Ascending aorta (tissue), 2 donors: ENCODE measurements at regions not wholly inside any gene's neighbourhood (a gene's known extent, or its start where the extent isn't known, plus 50 kb on each side); places are given as distances from the start of the nearest gene placed in this dataset.

ENCODE experiments used
- DNase-seq, 2 donors: peaks; one replicate each; pipeline ENCODE4 v3.0.0-alpha.2; 2019; ENCODE audit warnings: low spot score in 2 of 2
- H3K27ac ChIP-seq, 2 donors: fragments of 200-600 bp; sonication (generic); one replicate each; pipeline ENCODE4 v1.5.1; 2016 to 2017; ENCODE audit warnings: mild to moderate bottlenecking in 1 of 2
- H3K27me3 ChIP-seq: fragments of 200-600 bp; sonication (generic); one replicate; pipeline ENCODE4 v1.5.1; 2017
- H3K36me3 ChIP-seq, 2 donors: fragments of 200-600 bp; sonication (generic); one replicate each; pipeline ENCODE4 v1.5.1; 2016
- H3K4me1 ChIP-seq, 2 donors: fragments of 200-600 bp; sonication (generic); one replicate each; pipeline ENCODE4 v1.5.1; 2016 to 2017; ENCODE audit warnings: mild to moderate bottlenecking in 1 of 2
- H3K4me3 ChIP-seq, 2 donors: fragments of 200-600 bp; sonication (generic); one replicate each; pipeline ENCODE4 v1.5.1; 2016 to 2017; ENCODE audit warnings: mild to moderate bottlenecking in 1 of 2
- H3K9me3 ChIP-seq, 2 donors: fragments of 200-600 bp; sonication (generic); one replicate each; pipeline ENCODE4 v1.5.1; 2016
- intact Hi-C: fragments of 100-400 bp; cut with DNase I; formaldehyde crosslinking; loops from one replicate; pipeline ENCODE4 v1.15.1; 2023
- TF ChIP-seq, protein P1 (sequence below), 3 experiments: fragments of 200-600 bp in 2 of 3; fragments of 450-650 bp in 1 of 3; sonication (generic) in 2 of 3; IDR thresholded peaks; one replicate each; pipeline ENCODE4 v1.5.1; 2016 to 2019; ENCODE audit warnings: antibody characterized with exemption in 3 of 3, mild to moderate bottlenecking in 1 of 3, moderate library complexity in 1 of 3

- TF ChIP-seq, protein P1, sequence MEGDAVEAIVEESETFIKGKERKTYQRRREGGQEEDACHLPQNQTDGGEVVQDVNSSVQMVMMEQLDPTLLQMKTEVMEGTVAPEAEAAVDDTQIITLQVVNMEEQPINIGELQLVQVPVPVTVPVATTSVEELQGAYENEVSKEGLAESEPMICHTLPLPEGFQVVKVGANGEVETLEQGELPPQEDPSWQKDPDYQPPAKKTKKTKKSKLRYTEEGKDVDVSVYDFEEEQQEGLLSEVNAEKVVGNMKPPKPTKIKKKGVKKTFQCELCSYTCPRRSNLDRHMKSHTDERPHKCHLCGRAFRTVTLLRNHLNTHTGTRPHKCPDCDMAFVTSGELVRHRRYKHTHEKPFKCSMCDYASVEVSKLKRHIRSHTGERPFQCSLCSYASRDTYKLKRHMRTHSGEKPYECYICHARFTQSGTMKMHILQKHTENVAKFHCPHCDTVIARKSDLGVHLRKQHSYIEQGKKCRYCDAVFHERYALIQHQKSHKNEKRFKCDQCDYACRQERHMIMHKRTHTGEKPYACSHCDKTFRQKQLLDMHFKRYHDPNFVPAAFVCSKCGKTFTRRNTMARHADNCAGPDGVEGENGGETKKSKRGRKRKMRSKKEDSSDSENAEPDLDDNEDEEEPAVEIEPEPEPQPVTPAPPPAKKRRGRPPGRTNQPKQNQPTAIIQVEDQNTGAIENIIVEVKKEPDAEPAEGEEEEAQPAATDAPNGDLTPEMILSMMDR (IDR thresholded peaks at IDR 0.05): no peak
- Histone ChIP-seq H3K4me3 (no peak overlapping the region), H3K27me3 (no peaks in the 10 kb centered on the region), H3K4me1 (no peaks in the 10 kb centered on the region), H3K27ac (no peak overlapping the region), H3K36me3 (no peaks in the 10 kb centered on the region), H3K9me3 (no peaks in the 10 kb centered on the region)
- intact Hi-C loops: no loop called here
- DNase-seq: no peak
Measured at GRCh38 chr11:70548976-70549375, 150.6 kb downstream of the CTTN start.

DNA sequence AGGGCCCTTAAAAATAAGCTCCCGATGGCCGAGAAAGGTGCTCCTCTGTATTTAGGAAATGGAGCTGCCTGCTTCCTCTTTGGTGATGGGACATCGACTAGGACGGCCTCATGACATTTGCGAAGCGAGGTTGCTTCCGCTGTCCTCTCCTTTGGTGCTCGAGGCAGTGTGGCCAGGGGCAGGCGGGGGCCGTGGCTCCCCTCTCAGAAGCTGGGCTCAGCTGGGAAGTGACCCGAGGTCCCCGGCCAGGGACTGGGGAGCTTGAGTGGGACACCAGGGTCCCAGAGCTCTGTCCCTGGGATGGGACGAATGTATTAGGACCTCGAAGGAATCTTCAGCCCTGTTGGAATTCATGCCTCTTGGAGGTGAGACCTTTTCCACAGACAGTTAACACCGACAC is 151.1 kb downstream of the CTTN start:
- Histone ChIP-seq H3K4me1 (no peaks in the 10 kb centered on the region), H3K4me3 (no peak overlapping the region), H3K36me3 (no peaks in the 10 kb centered on the region), H3K27me3 (no peaks in the 10 kb centered on the region), H3K27ac (no peak overlapping the region), H3K9me3 (no peaks in the 10 kb centered on the region)
- TF ChIP-seq, protein P1 (IDR thresholded peaks at IDR 0.05): no peak
- intact Hi-C loops: no loop called here
- no peak for DNase-seq

DNA sequence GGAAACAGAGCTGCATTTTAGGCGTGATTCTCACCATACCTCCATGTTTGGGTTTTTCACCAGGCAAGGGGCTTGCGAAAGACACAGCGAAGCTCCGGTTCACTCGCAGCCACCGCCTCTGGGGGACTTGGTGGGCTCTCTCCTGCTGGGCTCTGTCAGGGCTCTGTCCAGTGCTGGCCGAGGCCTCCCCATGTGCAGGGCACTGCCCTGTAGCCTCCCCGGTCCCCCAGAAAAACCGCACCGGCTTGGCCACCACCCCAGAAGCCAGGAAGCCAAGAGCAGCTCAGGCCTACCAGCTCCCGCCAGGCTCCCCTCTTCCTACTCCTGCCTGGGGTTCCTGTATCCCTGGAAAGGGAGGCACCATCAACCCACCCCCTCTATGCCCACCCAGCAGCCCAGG is 151.5 kb downstream of the CTTN start:
- TF ChIP-seq, protein P1 (IDR thresholded peaks at IDR 0.05): no peak
- intact Hi-C loops: no loop called here
- no peak for DNase-seq

GRCh38 chr11:70550456-70551195 is 152.3 kb downstream of the CTTN start:
- no peak overlapping the region for H3K27ac ChIP-seq
- no peak overlapping the region for H3K4me3 ChIP-seq
- no peak for DNase-seq
- TF ChIP-seq, protein P1 (IDR thresholded peaks at IDR 0.05): no peak
- intact Hi-C loops: no loop called here
- no peaks in the 10 kb centered on the region for H3K4me1 ChIP-seq
- no peaks in the 10 kb centered on the region for H3K27me3 ChIP-seq
- H3K36me3 ChIP-seq: no peaks in the 10 kb centered on the region
- no peaks in the 10 kb centered on the region for H3K9me3 ChIP-seq

More for the DNA sequence above, 151.5 kb downstream of the CTTN start:
- H3K9me3 ChIP-seq: no peaks in the 10 kb centered on the region
- no peak overlapping the region for H3K27ac ChIP-seq
- H3K4me1 ChIP-seq: no peaks in the 10 kb centered on the region
- H3K36me3 ChIP-seq: no peaks in the 10 kb centered on the region
- H3K4me3 ChIP-seq: no peak overlapping the region
- no peaks in the 10 kb centered on the region for H3K27me3 ChIP-seq

GRCh38 chr11:70551351-70552166 is 153.2 kb downstream of the CTTN start:
- no peaks in the 10 kb centered on the region for H3K27me3 ChIP-seq
- no peaks in the 10 kb centered on the region for H3K9me3 ChIP-seq
- H3K4me1 ChIP-seq: no peaks in the 10 kb centered on the region
- DNase-seq: no peak
- TF ChIP-seq, protein P1 (IDR thresholded peaks at IDR 0.05): no peak
- intact Hi-C loops: no loop called here
- H3K36me3 ChIP-seq: no peaks in the 10 kb centered on the region
- no peak overlapping the region for H3K4me3 ChIP-seq
- H3K27ac ChIP-seq: no peak overlapping the region
